Neural progenitor cell (in vitro differentiated cells): ENCODE measurements at regions not wholly inside any gene's neighbourhood (a gene's known extent, or its start where the extent isn't known, plus 50 kb on each side); places are given as distances from the start of the nearest gene placed in this dataset.

Source experiments
- DNase-seq: peaks from one replicate; pipeline ENCODE4 v3.0.0-alpha.2; 2016; ENCODE audit warnings: low spot score
- H2AFZ ChIP-seq: fragments of 200-600 bp; sonication (generic); replicated peaks from 2 replicates; pipeline ENCODE4 v1.6.1; 2016; ENCODE audit warnings: antibody characterized with exemption
- H3F3A ChIP-seq: fragments of 200-600 bp; sonication (generic); 2 replicates; pipeline ENCODE4 v1.6.1; 2016; ENCODE audit warnings: antibody characterized with exemption, low read depth
- H3K27ac ChIP-seq: fragments of 200-600 bp; sonication (generic); 2 replicates; pipeline ENCODE4 v1.5.1; 2016; ENCODE audit warnings: mild to moderate bottlenecking
- H3K27me3 ChIP-seq: fragments of 200-600 bp; sonication (generic); 2 replicates; pipeline ENCODE4 v1.6.1; 2016; ENCODE audit warnings: mild to moderate bottlenecking, moderate library complexity
- H3K36me3 ChIP-seq: fragments of 200-600 bp; sonication (generic); 2 replicates; pipeline ENCODE4 v1.5.1; 2016
- H3K4me1 ChIP-seq: fragments of 200-600 bp; sonication (generic); 2 replicates; pipeline ENCODE4 v1.6.1; 2016; ENCODE audit warnings: mixed run types
- H3K4me2 ChIP-seq: fragments of 200-600 bp; sonication (generic); 2 replicates; pipeline ENCODE4 v1.6.1; 2016
- H3K4me3 ChIP-seq: fragments of 200-600 bp; sonication (generic); 2 replicates; pipeline ENCODE4 v1.5.1; 2016
- H3K79me2 ChIP-seq: fragments of 200-600 bp; sonication (generic); 2 replicates; pipeline ENCODE4 v1.6.1; 2016; ENCODE audit warnings: low read depth
- H3K9ac ChIP-seq: fragments of 200-600 bp; sonication (generic); 2 replicates; pipeline ENCODE4 v1.6.1; 2016
- H3K9me3 ChIP-seq: fragments of 200-600 bp; sonication (generic); 2 replicates; pipeline ENCODE4 v1.5.1; 2016; ENCODE audit warnings: low read depth
- H4K20me1 ChIP-seq: fragments of 200-600 bp; sonication (generic); 2 replicates; pipeline ENCODE4 v1.6.1; 2016; ENCODE audit warnings: low read depth
- H3K27ac Mint-ChIP-seq: 3 replicates; pipeline ENCODE4 v1.8.0; 2021; ENCODE audit warnings: mixed read lengths
- H3K27me3 Mint-ChIP-seq: 2 replicates; pipeline ENCODE4 v1.8.0; 2022; ENCODE audit warnings: low read depth, mild to moderate bottlenecking, inconsistent platforms, moderate library complexity, mixed read lengths; ENCODE audit not compliant: insufficient read depth
- H3K36me3 Mint-ChIP-seq: 3 replicates; pipeline ENCODE4 v1.8.0; 2021; ENCODE audit warnings: mixed read lengths
- H3K4me1 Mint-ChIP-seq: 3 replicates; pipeline ENCODE4 v1.8.0; 2021; ENCODE audit warnings: mixed read lengths
- H3K4me3 Mint-ChIP-seq: 3 replicates; pipeline ENCODE4 v1.8.0; 2021; ENCODE audit warnings: mild to moderate bottlenecking, moderate library complexity, mixed read lengths
- H3K9me3 Mint-ChIP-seq: 3 replicates; pipeline ENCODE4 v1.8.0; 2020; ENCODE audit warnings: mixed read lengths
- CTCF ChIP-seq: fragments of 200-600 bp; sonication (generic); IDR thresholded peaks from 2 replicates; pipeline ENCODE4 v1.5.1; 2017; ENCODE audit warnings: antibody characterized with exemption, mild to moderate bottlenecking
- EZH2 ChIP-seq: fragments of 200-600 bp; sonication (generic); IDR thresholded peaks from 2 replicates; pipeline ENCODE4 v1.6.1; 2017; ENCODE audit warnings: antibody characterized with exemption, mild to moderate bottlenecking, moderate library complexity
- EZH2phosphoT487 ChIP-seq: fragments of 200-600 bp; sonication (generic); IDR thresholded peaks from 2 replicates; pipeline ENCODE4 v1.6.1; 2017; ENCODE audit warnings: antibody characterized with exemption

- Histone ChIP-seq H3K79me2 (no peaks in the 10 kb centered on the region), H3K36me3 (no peaks in the 10 kb centered on the region), H3K9me3 (no peaks in the 10 kb centered on the region), H3K9ac (no peak overlapping the region), H3K27me3 (no peaks in the 10 kb centered on the region), H3F3A (no peaks in the 10 kb centered on the region), H4K20me1 (no peaks in the 10 kb centered on the region), H3K4me1 (peaks cover 9% of the 10 kb centered on the region), H2AFZ (no peak overlapping the region), H3K27ac (no peak overlapping the region), H3K4me2 (no peak overlapping the region), H3K4me3 (no peak overlapping the region)
- TF ChIP-seq EZH2phosphoT487 = no peak
- no peak for TF ChIP-seq EZH2
- no peak for TF ChIP-seq CTCF
- H3K27me3 Mint-ChIP-seq = peaks cover 8% of the 10 kb centered on the region
- H3K4me1 Mint-ChIP-seq = peaks cover 12% of the 10 kb centered on the region
- DNase-seq = no peak
- H3K4me3 Mint-ChIP-seq = no peak overlapping the region
- peak overlapping the region; percentile 46 for H3K27ac Mint-ChIP-seq
- no peaks in the 10 kb centered on the region for H3K36me3 Mint-ChIP-seq
- no peaks in the 10 kb centered on the region for H3K9me3 Mint-ChIP-seq
Observed at GRCh38 chr10:4281190-4281825, 496.3 kb upstream of the KLF6 start.

DNA sequence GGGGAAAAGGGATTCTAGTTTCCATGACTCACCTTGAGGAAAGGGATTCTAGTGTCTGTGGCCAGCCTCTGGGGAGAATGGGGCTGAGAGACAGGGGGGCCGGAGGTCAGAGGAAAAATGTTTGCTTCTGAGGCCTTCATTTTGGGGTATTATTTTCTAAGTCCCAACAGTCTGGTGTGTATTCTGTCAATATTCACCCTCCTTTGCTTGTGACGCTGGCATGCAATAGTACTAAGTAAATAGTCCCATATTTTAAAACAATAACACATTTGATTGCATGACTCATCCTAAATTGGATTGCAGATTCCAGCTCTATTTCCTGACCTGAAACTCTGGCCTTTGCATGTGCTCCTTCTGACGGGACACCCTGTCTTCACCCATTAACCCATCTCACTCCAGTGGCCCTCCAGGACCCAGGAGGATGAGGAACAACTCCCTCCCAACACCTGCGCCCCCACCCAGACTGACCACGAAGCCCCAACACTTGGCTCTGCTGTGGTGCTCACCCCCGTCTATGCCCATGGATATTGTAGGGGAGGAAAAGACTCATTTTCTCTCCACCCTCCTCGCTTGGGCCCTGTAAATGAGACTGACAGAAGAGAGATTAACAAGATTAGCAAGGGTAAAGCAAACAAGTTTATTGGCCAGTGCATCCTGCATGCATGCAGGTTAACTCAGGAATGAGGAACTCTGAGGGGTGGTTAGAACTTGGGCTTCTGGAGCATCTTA, 495.6 kb upstream of the KLF6 start:
- TF ChIP-seq EZH2phosphoT487 (no peak), CTCF (no peak), EZH2 (no peak)
- Histone ChIP-seq H3K36me3 (no peaks in the 10 kb centered on the region), H3K4me2 (no peak overlapping the region), H3K79me2 (no peaks in the 10 kb centered on the region), H3F3A (no peaks in the 10 kb centered on the region), H3K4me1 (peaks cover 9% of the 10 kb centered on the region), H2AFZ (no peak overlapping the region), H3K9me3 (no peaks in the 10 kb centered on the region), H3K27me3 (no peaks in the 10 kb centered on the region), H4K20me1 (no peaks in the 10 kb centered on the region), H3K9ac (no peak overlapping the region), H3K27ac (no peak overlapping the region), H3K4me3 (no peak overlapping the region)
- H3K4me3 Mint-ChIP-seq = no peak overlapping the region
- no peaks in the 10 kb centered on the region for H3K9me3 Mint-ChIP-seq
- H3K36me3 Mint-ChIP-seq = no peaks in the 10 kb centered on the region
- peaks cover 12% of the 10 kb centered on the region for H3K4me1 Mint-ChIP-seq
- peak overlapping the region; percentile 46 for H3K27ac Mint-ChIP-seq
- no peak for DNase-seq
- H3K27me3 Mint-ChIP-seq = peaks cover 7% of the 10 kb centered on the region

DNA sequence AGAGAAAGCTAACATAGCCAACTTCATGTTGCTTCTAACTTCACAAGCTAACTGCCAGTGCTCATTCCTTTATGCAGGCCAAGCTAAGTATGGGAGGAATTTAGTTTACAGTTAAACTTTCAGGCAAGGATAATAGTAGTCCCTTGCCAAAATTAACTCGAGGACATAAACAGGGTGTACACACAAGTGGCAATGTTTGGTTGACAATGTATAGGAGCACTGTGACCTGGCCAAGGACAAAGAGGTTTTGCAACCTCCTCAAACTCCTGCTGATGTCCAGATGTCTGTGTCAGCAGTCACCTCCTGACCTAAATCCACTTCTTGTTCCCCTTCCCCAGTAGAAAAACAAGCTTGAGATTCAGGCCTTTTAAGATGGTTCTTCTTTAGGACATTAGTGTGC, 494.6 kb upstream of the KLF6 start:
- no peaks in the 10 kb centered on the region for H3K9me3 Mint-ChIP-seq
- Histone ChIP-seq H3F3A (no peaks in the 10 kb centered on the region), H3K79me2 (no peaks in the 10 kb centered on the region), H3K9ac (no peak overlapping the region), H3K4me1 (peaks cover 9% of the 10 kb centered on the region), H3K4me2 (no peak overlapping the region), H3K9me3 (no peaks in the 10 kb centered on the region), H2AFZ (no peak overlapping the region), H3K36me3 (no peaks in the 10 kb centered on the region), H3K4me3 (no peak overlapping the region), H3K27me3 (no peaks in the 10 kb centered on the region), H3K27ac (no peak overlapping the region), H4K20me1 (no peaks in the 10 kb centered on the region)
- DNase-seq = no peak
- H3K4me1 Mint-ChIP-seq = peaks cover 12% of the 10 kb centered on the region
- H3K27me3 Mint-ChIP-seq = peaks cover 7% of the 10 kb centered on the region
- H3K27ac Mint-ChIP-seq = no peak overlapping the region
- TF ChIP-seq EZH2phosphoT487 (no peak), EZH2 (no peak), CTCF (no peak)
- no peak overlapping the region for H3K4me3 Mint-ChIP-seq
- no peaks in the 10 kb centered on the region for H3K36me3 Mint-ChIP-seq
